HEK293T (cell line): ENCODE measurements at regions not wholly inside any gene's neighbourhood (a gene's known extent, or its start where the extent isn't known, plus 50 kb on each side); places are given as distances from the start of the nearest gene placed in this dataset.
"Not testable (repeated sequence)": the region's sequence is repeated elsewhere in the genome, so short reads cannot be mapped to it uniquely, and the experiment has no call there.

ENCODE experiments used
- CTCF ChIA-PET: fragments of 350-600 bp; formaldehyde crosslinking; extraction: SDS; loops from one replicate; lab custom pipeline; 2021; ENCODE audit warnings: antibody characterized with exemption, inconsistent platforms; lab: Yijun Ruan, JAX
- POLR2A ChIA-PET: fragments of 350-600 bp; formaldehyde crosslinking; extraction: SDS; loops from one replicate; lab custom pipeline; 2020; ENCODE audit warnings: antibody characterized with exemption, inconsistent platforms; lab: Yijun Ruan, JAX
- DNase-seq: peaks from one replicate; pipeline ENCODE4 v3.0.0; 2012; ENCODE audit warnings: mixed read lengths; ENCODE audit errors: extremely low spot score
- ARNT ChIP-seq: fragments of 450-650 bp; IDR thresholded peaks from 2 replicates; pipeline ENCODE4 v1.6.1; 2017; ENCODE audit warnings: mild to moderate bottlenecking
- BHLHE40 ChIP-seq: fragments of 450-650 bp; IDR thresholded peaks from 2 replicates; pipeline ENCODE4 v1.6.1; 2016; ENCODE audit warnings: mild to moderate bottlenecking, moderate library complexity, borderline replicate concordance
- CTBP1 ChIP-seq: fragments of 450-650 bp; IDR thresholded peaks from 2 replicates; pipeline ENCODE4 v1.6.1; 2016; ENCODE audit warnings: borderline replicate concordance
- ELF4 ChIP-seq: fragments of 450-650 bp; IDR thresholded peaks from 2 replicates; pipeline ENCODE4 v1.6.1; 2017; ENCODE audit warnings: antibody characterized with exemption
- FOXA1 ChIP-seq: fragments of 450-650 bp; IDR thresholded peaks from 2 replicates; pipeline ENCODE4 v1.6.1; 2016; ENCODE audit warnings: mild to moderate bottlenecking
- FOXK2 ChIP-seq: fragments of 450-650 bp; IDR thresholded peaks from 2 replicates; pipeline ENCODE4 v1.6.1; 2016; ENCODE audit warnings: mild to moderate bottlenecking
- FOXM1 ChIP-seq: fragments of 450-650 bp; IDR thresholded peaks from 2 replicates; pipeline ENCODE4 v1.6.1; 2017; ENCODE audit warnings: mild to moderate bottlenecking, borderline replicate concordance
- HDGF ChIP-seq: fragments of 450-650 bp; IDR thresholded peaks from 2 replicates; pipeline ENCODE4 v1.6.1; 2017; ENCODE audit warnings: antibody characterized with exemption, borderline replicate concordance
- L3MBTL2 ChIP-seq: fragments of 450-650 bp; conservative IDR thresholded peaks from 2 replicates; pipeline ENCODE4 v1.6.1; 2016; ENCODE audit warnings: mild to moderate bottlenecking
- LEF1 ChIP-seq: fragments of 450-650 bp; IDR thresholded peaks from 2 replicates; pipeline ENCODE4 v1.6.1; 2017; ENCODE audit warnings: mild to moderate bottlenecking, borderline replicate concordance
- NFRKB ChIP-seq: fragments of 450-650 bp; IDR thresholded peaks from 2 replicates; pipeline ENCODE4 v1.6.1; 2016; ENCODE audit warnings: mild to moderate bottlenecking, moderate library complexity
- SP1 ChIP-seq: fragments of 450-650 bp; IDR thresholded peaks from 2 replicates; pipeline ENCODE4 v1.6.1; 2017
- SUZ12 ChIP-seq: fragments of 450-650 bp; IDR thresholded peaks from 2 replicates; pipeline ENCODE4 v1.6.1; 2016; ENCODE audit warnings: mild to moderate bottlenecking
- TARDBP ChIP-seq: fragments of 450-650 bp; IDR thresholded peaks from 2 replicates; pipeline ENCODE4 v1.6.1; 2016
- ZNF384 ChIP-seq: fragments of 450-650 bp; IDR thresholded peaks from 2 replicates; pipeline ENCODE4 v1.6.1; 2016
- TF ChIP-seq, protein P1 (sequence below): fragments of 450-650 bp; IDR thresholded peaks from 2 replicates; pipeline ENCODE4 v1.6.1; 2016

DNA sequence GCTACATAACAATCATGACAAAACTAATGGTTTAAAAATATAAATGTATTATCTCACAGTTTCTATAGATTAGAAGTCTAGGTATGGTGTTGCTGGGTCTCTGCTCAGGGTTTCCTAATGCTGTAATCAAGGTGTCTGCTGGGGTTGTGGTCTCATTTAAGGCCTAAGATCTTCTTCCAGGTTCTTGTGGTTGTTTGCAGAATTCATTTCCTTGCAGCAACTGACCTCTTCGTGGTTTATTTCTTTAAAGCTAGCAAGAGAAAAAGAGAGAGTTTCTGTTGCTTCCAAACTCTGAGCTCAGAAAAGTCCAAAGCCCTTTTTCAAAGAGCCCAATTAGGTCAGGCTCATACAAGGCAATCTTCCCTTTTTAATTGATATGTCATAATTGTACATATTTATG, 452.7 kb upstream of the CCDC179 start:
- no peak for DNase-seq
- POLR2A ChIA-PET: no interaction called here
- no peak for TF ChIP-seq FOXA1
- no peak for TF ChIP-seq FOXK2
- TF ChIP-seq LEF1: no peak
- TF ChIP-seq, protein P1, sequence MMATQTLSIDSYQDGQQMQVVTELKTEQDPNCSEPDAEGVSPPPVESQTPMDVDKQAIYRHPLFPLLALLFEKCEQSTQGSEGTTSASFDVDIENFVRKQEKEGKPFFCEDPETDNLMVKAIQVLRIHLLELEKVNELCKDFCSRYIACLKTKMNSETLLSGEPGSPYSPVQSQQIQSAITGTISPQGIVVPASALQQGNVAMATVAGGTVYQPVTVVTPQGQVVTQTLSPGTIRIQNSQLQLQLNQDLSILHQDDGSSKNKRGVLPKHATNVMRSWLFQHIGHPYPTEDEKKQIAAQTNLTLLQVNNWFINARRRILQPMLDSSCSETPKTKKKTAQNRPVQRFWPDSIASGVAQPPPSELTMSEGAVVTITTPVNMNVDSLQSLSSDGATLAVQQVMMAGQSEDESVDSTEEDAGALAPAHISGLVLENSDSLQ: no peak
- no peak for TF ChIP-seq TARDBP
- TF ChIP-seq L3MBTL2: no peak
- no peak for TF ChIP-seq HDGF
- TF ChIP-seq CTBP1: no peak
- no peak for TF ChIP-seq ELF4
- no peak for TF ChIP-seq SP1
- CTCF ChIA-PET: no interaction called here

- no peak for DNase-seq
- POLR2A ChIA-PET: no interaction called here
- CTCF ChIA-PET: no interaction called here
- no peak for TF ChIP-seq FOXK2
- no peak for TF ChIP-seq FOXM1
- TF ChIP-seq HDGF: no peak
- TF ChIP-seq SUZ12: no peak
- TF ChIP-seq, protein P1: no peak
- no peak for TF ChIP-seq L3MBTL2
- TF ChIP-seq LEF1: no peak
- no peak for TF ChIP-seq BHLHE40
- TF ChIP-seq ZNF384: no peak
- no peak for TF ChIP-seq CTBP1
- no peak for TF ChIP-seq NFRKB
Observed at GRCh38 chr11:23314162-23314561, 453.9 kb upstream of the CCDC179 start.

DNA sequence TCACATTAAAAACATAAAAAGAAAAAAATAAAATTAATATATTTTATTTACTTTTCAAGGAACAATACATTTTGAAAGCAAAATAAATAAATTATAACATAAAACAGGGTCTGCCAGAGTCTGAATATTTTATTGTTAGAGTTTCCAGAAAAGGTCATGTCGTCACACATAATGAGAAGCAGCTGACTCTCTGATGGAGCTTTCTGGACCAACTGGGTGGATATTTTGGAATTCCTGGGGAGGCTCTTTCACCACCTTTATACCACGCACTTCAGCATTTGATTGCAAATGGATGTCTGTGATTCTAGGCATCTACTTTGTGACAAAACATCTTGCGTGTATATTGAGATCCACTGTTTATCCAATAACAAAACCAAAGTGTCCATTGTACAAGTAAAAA, 455.0 kb upstream of the CCDC179 start:
- ChIA-PET CTCF (no interaction called here), POLR2A (no interaction called here)
- DNase-seq: no peak
- TF ChIP-seq HDGF (no peak), SUZ12 (no peak), CTBP1 (no peak), ZNF384 (no peak), FOXM1 (no peak), L3MBTL2 (no peak), TARDBP (no peak), SP1 (no peak)

GRCh38 chr11:23317816-23318215, 457.5 kb upstream of the CCDC179 start:
- CTCF ChIA-PET: no interaction called here
- TF ChIP-seq HDGF (no peak), CTBP1 (no peak), BHLHE40 (no peak), FOXM1 (no peak), LEF1 (no peak), TARDBP (no peak), SUZ12 (no peak), SP1 (no peak), NFRKB (no peak), FOXK2 (no peak), ARNT (no peak), ELF4 (no peak), L3MBTL2 (no peak)
- TF ChIP-seq, protein P1: no peak
- DNase-seq: no peak
- POLR2A ChIA-PET: no interaction called here

- CTCF ChIA-PET: no interaction called here
- POLR2A ChIA-PET: no interaction called here
- no peak for DNase-seq
- TF ChIP-seq SUZ12 (no peak), L3MBTL2 (no peak), LEF1 (no peak), TARDBP (no peak), SP1 (no peak), ZNF384 (no peak), NFRKB (no peak), FOXM1 (no peak), BHLHE40 (no peak), HDGF (no peak), ELF4 (no peak), CTBP1 (no peak)
- TF ChIP-seq, protein P1: no peak
Observed at GRCh38 chr11:23318670-23319069, 458.4 kb upstream of the CCDC179 start.

DNA sequence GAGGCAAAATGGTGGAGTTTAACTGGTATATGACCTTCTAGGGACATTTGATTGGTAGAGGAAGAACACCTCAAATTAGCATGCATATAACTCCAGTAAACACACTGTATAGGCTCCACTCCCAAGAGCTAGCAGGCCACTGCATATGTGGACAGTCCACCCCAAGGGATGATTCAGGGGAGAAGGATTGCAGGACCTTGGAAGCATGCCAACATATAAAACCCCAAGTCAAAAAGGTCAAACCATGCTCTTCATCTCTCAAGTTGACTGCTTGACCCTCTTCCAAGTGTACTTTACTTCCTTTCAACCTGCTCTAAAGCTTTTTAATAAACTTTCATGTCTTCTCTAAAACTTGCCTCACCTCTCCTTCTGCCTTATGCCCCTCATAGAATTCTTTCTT, 459.9 kb upstream of the CCDC179 start:
- no peak for DNase-seq
- CTCF ChIA-PET: no interaction called here
- no peak for TF ChIP-seq ZNF384
- TF ChIP-seq FOXA1: no peak
- no peak for TF ChIP-seq BHLHE40
- TF ChIP-seq, protein P1: no peak
- TF ChIP-seq FOXK2: no peak
- no peak for TF ChIP-seq HDGF
- no peak for TF ChIP-seq SUZ12
- no peak for TF ChIP-seq ARNT
- TF ChIP-seq L3MBTL2: no peak
- TF ChIP-seq ELF4: no peak
- no peak for TF ChIP-seq SP1
- POLR2A ChIA-PET: no interaction called here

- POLR2A ChIA-PET, DNase-seq, CTCF ChIA-PET: not testable (repeated sequence)
Observed at GRCh38 chr11:23335586-23335985, 475.3 kb upstream of the CCDC179 start.
